ENCODE measurements at regions not wholly inside any gene's neighbourhood (a gene's known extent, or its start where the extent isn't known, plus 50 kb on each side); places are given as distances from the start of the nearest gene placed in this dataset.

GRCh38 chr2:121084130-121084680, 200.8 kb downstream of the TFCP2L1 start:
- TF ChIP-seq CTCF (conservative IDR thresholded peaks at IDR 0.05) (no peak), EZH2 (IDR thresholded peaks at IDR 0.05; ENCODE audit: low read depth) (no peak)
